Naive B cell (primary cell): ENCODE measurements at regions not wholly inside any gene's neighbourhood (a gene's known extent, or its start where the extent isn't known, plus 50 kb on each side); places are given as distances from the start of the nearest gene placed in this dataset.

Experiments used
- ATAC-seq, 2 donors: fragments of 150-1000 bp; cut with Tn5 transposase; 2 replicates each; pipeline ENCODE4 v1.10.0; 2021; ENCODE audit warnings: low read depth in 2 of 2, mild to moderate bottlenecking in 2 of 2, moderate library complexity in 2 of 2
- DNase-seq: peaks from one replicate; pipeline ENCODE4 v3.0.0; 2022
- H3K27ac Mint-ChIP-seq, 6 donors: one replicate each; pipeline ENCODE4 v1.8.0; 2020 to 2022; ENCODE audit warnings: mild to moderate bottlenecking in 6 of 6, mixed read lengths in 6 of 6, moderate library complexity in 5 of 6, inconsistent platforms in 2 of 6
- H3K27me3 Mint-ChIP-seq, 3 donors: one replicate each; pipeline ENCODE4 v1.8.0; 2021 to 2022; ENCODE audit warnings: mixed read lengths in 3 of 3, mild to moderate bottlenecking in 1 of 3
- H3K36me3 Mint-ChIP-seq, 2 donors: one replicate each; pipeline ENCODE4 v1.8.0; 2020 to 2022; ENCODE audit warnings: mixed read lengths in 2 of 2, inconsistent platforms in 1 of 2, mild to moderate bottlenecking in 1 of 2
- H3K4me1 Mint-ChIP-seq, 3 donors: one replicate each; pipeline ENCODE4 v1.8.0; 2020 to 2022; ENCODE audit warnings: mixed read lengths in 3 of 3, inconsistent platforms in 1 of 3, mild to moderate bottlenecking in 1 of 3, moderate library complexity in 1 of 3
- H3K4me3 Mint-ChIP-seq, 8 donors: one replicate each; pipeline ENCODE4 v1.8.0; 2020 to 2022; ENCODE audit warnings: mild to moderate bottlenecking in 8 of 8, mixed read lengths in 8 of 8, moderate library complexity in 8 of 8, inconsistent platforms in 2 of 8
- H3K9me3 Mint-ChIP-seq, 7 donors: one replicate each; pipeline ENCODE4 v1.8.0; 2020 to 2022; ENCODE audit warnings: mixed read lengths in 7 of 7, mild to moderate bottlenecking in 5 of 7, inconsistent platforms in 2 of 7, moderate library complexity in 1 of 7

- H3K9me3 Mint-ChIP-seq: peaks cover 0 to 5% (median 0%) of the 10 kb centered on the region in 7 donors
- no peak overlapping the region for H3K27ac Mint-ChIP-seq
Observed at GRCh38 chr13:73513751-73514150, 454.9 kb downstream of the KLF5 start.

GRCh38 chr13:73508841-73509240 is 450.0 kb downstream of the KLF5 start:
- ATAC-seq (no peak), DNase-seq (no peak)
- Mint-ChIP-seq H3K4me1 (no peaks in the 10 kb centered on the region), H3K4me3 (no peak overlapping the region), H3K27ac (no peak overlapping the region), H3K27me3 (no peaks in the 10 kb centered on the region), H3K36me3 (no peaks in the 10 kb centered on the region), H3K9me3 (peaks cover 0 to 5% (median 0%) of the 10 kb centered on the region in 7 donors)

More at GRCh38 chr13:73513751-73514150, 454.9 kb downstream of the KLF5 start:
- ATAC-seq (no peak), DNase-seq (no peak)
- H3K27me3 Mint-ChIP-seq: peaks cover 0 to 4% (median 0%) of the 10 kb centered on the region in 3 donors
- H3K4me1 Mint-ChIP-seq: no peaks in the 10 kb centered on the region
- H3K36me3 Mint-ChIP-seq: no peaks in the 10 kb centered on the region
- no peak overlapping the region for H3K4me3 Mint-ChIP-seq

GRCh38 chr13:73505376-73505890 is 446.6 kb downstream of the KLF5 start:
- Mint-ChIP-seq H3K4me1 (no peaks in the 10 kb centered on the region), H3K27ac (no peak overlapping the region), H3K27me3 (no peaks in the 10 kb centered on the region), H3K9me3 (no peaks in the 10 kb centered on the region), H3K36me3 (no peaks in the 10 kb centered on the region), H3K4me3 (no peak overlapping the region)
- ATAC-seq (no peak), DNase-seq (no peak)

DNA sequence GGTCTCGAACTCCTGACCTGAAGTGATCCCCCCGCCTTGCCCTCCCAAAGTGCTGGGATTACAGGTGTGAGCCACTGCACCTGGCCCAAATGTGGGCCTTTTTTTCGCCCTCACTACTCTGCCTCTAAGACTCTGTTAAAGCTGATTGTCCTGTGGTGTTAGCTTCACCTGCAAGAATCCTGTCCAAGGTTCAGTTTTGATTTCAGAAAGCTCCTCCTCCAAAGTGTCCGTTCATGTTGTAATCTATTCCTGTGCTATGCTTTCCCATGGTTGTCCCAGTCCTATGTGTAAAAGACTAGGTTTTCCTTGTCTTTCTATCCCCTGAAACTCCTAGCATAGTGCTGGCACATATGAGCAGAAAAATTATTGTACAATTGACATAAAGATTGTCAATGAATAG is 440.9 kb downstream of the KLF5 start:
- Mint-ChIP-seq H3K4me3 (no peak overlapping the region), H3K27ac (no peak overlapping the region)
- no peak for ATAC-seq

DNA sequence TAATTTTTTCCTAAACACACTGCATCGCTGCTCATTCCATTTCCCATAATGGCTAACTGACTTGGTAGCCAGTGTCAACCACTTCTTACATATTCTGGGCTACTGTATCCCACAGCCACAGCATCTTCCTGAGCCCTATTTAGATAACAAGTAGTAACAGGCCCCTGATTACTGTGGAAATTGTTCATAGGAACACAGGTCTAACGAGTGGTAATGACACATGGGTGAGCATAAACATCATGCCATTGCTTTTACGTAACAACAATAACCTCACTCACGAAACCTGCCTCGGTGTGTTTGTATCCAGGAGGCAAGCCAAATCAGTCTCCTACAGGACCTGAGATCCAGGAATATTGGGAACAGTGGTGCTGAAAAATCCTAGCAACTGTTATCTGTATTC is 438.6 kb downstream of the KLF5 start:
- Mint-ChIP-seq H3K4me3 (no peak overlapping the region), H3K36me3 (no peaks in the 10 kb centered on the region), H3K4me1 (no peaks in the 10 kb centered on the region), H3K27ac (no peak overlapping the region), H3K27me3 (no peaks in the 10 kb centered on the region), H3K9me3 (peaks cover 0 to 3% (median 0%) of the 10 kb centered on the region in 7 donors)
- DNase-seq (no peak), ATAC-seq (no peak)

More for the DNA sequence above, 440.9 kb downstream of the KLF5 start:
- no peaks in the 10 kb centered on the region for H3K27me3 Mint-ChIP-seq
- peaks cover 0 to 3% (median 0%) of the 10 kb centered on the region in 7 donors for H3K9me3 Mint-ChIP-seq
- DNase-seq: no peak
- no peaks in the 10 kb centered on the region for H3K36me3 Mint-ChIP-seq
- H3K4me1 Mint-ChIP-seq: no peaks in the 10 kb centered on the region

GRCh38 chr13:73496711-73497110 is 437.9 kb downstream of the KLF5 start:
- Mint-ChIP-seq H3K36me3 (no peaks in the 10 kb centered on the region), H3K4me1 (no peaks in the 10 kb centered on the region), H3K27ac (no peak overlapping the region), H3K9me3 (peaks cover 0 to 3% (median 0%) of the 10 kb centered on the region in 7 donors), H3K4me3 (no peak overlapping the region), H3K27me3 (no peaks in the 10 kb centered on the region)
- DNase-seq (no peak), ATAC-seq (no peak)

DNA sequence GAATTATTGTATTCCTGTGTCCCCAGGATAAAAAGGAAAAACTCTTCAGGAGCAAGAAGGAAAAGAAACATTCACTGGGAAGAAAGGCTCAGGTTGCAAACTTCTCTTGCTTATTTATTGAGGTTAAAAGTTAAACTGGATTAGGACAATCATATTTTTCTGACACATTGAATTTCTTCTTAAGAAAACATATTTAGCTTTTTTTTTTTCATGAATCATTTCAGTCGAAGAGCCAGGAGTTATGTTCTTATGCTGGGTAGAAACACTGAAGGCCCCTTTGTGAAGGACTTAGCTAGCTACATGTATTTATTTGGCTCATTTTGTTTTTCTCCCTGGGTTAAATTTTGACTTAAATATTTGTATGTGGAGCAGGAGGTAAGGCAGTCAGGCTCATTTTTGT is 434.0 kb downstream of the KLF5 start:
- Mint-ChIP-seq H3K9me3 (peaks cover 0 to 8% (median 6%) of the 10 kb centered on the region in 7 donors), H3K4me1 (no peaks in the 10 kb centered on the region), H3K27ac (no peak overlapping the region), H3K27me3 (no peaks in the 10 kb centered on the region), H3K4me3 (no peak overlapping the region), H3K36me3 (no peaks in the 10 kb centered on the region)
- no peak for ATAC-seq
- no peak for DNase-seq

- H3K4me3 Mint-ChIP-seq: no peak overlapping the region
- DNase-seq (no peak), ATAC-seq (no peak)
- H3K27ac Mint-ChIP-seq: no peak overlapping the region
- H3K4me1 Mint-ChIP-seq: no peaks in the 10 kb centered on the region
- H3K9me3 Mint-ChIP-seq: peaks cover 0 to 9% (median 3%) of the 10 kb centered on the region in 7 donors
- peaks cover 0 to 5% (median 0%) of the 10 kb centered on the region in 3 donors for H3K27me3 Mint-ChIP-seq
- H3K36me3 Mint-ChIP-seq: no peaks in the 10 kb centered on the region
Observed at GRCh38 chr13:73482556-73482955, 423.8 kb downstream of the KLF5 start.

- Mint-ChIP-seq H3K4me3 (no peak overlapping the region), H3K4me1 (no peaks in the 10 kb centered on the region)
- DNase-seq: no peak
Observed at GRCh38 chr13:73481886-73482445, 423.2 kb downstream of the KLF5 start.

GRCh38 chr13:73480779-73481559 is 422.2 kb downstream of the KLF5 start:
- H3K4me1 Mint-ChIP-seq: no peaks in the 10 kb centered on the region
- DNase-seq: no peak
- H3K9me3 Mint-ChIP-seq: peaks cover 0 to 9% (median 2%) of the 10 kb centered on the region in 7 donors
- H3K27me3 Mint-ChIP-seq: peaks cover 0 to 5% (median 0%) of the 10 kb centered on the region in 3 donors
- H3K36me3 Mint-ChIP-seq: no peaks in the 10 kb centered on the region
- H3K4me3 Mint-ChIP-seq: no peak overlapping the region
- ATAC-seq: no peak
- H3K27ac Mint-ChIP-seq: no peak overlapping the region

More at GRCh38 chr13:73481886-73482445, 423.2 kb downstream of the KLF5 start:
- no peak overlapping the region for H3K27ac Mint-ChIP-seq
- H3K27me3 Mint-ChIP-seq: peaks cover 0 to 5% (median 0%) of the 10 kb centered on the region in 3 donors
- H3K9me3 Mint-ChIP-seq: peaks cover 0 to 9% (median 3%) of the 10 kb centered on the region in 7 donors
- ATAC-seq: no peak
- no peaks in the 10 kb centered on the region for H3K36me3 Mint-ChIP-seq

- Mint-ChIP-seq H3K9me3 (peaks cover 0 to 9% (median 2%) of the 10 kb centered on the region in 7 donors), H3K36me3 (no peaks in the 10 kb centered on the region), H3K4me3 (no peak overlapping the region), H3K27ac (no peak overlapping the region), H3K27me3 (peaks cover 0 to 5% (median 0%) of the 10 kb centered on the region in 3 donors), H3K4me1 (no peaks in the 10 kb centered on the region)
- ATAC-seq: no peak
- no peak for DNase-seq
Observed at GRCh38 chr13:73479856-73480255, 421.1 kb downstream of the KLF5 start.

DNA sequence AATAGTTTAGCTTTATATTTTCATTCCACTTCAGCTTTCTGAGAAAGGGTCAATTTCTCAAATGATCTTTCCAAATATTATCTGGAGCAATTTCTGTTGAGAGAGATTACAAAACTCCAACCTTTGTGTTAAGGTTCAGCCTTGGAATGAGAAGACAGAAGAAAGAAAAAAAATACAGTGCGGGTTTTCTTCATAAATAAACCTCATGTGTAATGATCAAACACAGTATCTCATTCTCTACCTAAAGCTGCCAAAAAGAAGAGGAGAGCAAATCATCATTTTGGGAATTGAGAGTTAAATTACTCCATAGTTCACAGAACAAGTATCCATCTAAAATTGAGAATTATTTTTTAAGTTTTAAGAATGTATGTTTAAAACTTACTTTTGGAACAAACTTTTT is 420.5 kb downstream of the KLF5 start:
- no peaks in the 10 kb centered on the region for H3K4me1 Mint-ChIP-seq
- no peak overlapping the region for H3K27ac Mint-ChIP-seq
- no peak overlapping the region for H3K4me3 Mint-ChIP-seq
- peaks cover 0 to 9% (median 2%) of the 10 kb centered on the region in 7 donors for H3K9me3 Mint-ChIP-seq
- DNase-seq (no peak), ATAC-seq (no peak)
- no peaks in the 10 kb centered on the region for H3K36me3 Mint-ChIP-seq
- H3K27me3 Mint-ChIP-seq: peaks cover 0 to 5% (median 0%) of the 10 kb centered on the region in 3 donors

GRCh38 chr13:73477441-73477840 is 418.6 kb downstream of the KLF5 start:
- Mint-ChIP-seq H3K4me3 (no peak overlapping the region), H3K36me3 (no peaks in the 10 kb centered on the region), H3K4me1 (no peaks in the 10 kb centered on the region), H3K27me3 (no peaks in the 10 kb centered on the region), H3K9me3 (peaks cover 0 to 5% (median 0%) of the 10 kb centered on the region in 7 donors), H3K27ac (no peak overlapping the region)
- no peak for ATAC-seq
- DNase-seq: no peak

- no peaks in the 10 kb centered on the region for H3K4me1 Mint-ChIP-seq
- peaks cover 1 to 10% (median 5%) of the 10 kb centered on the region in 7 donors for H3K9me3 Mint-ChIP-seq
- no peaks in the 10 kb centered on the region for H3K36me3 Mint-ChIP-seq
- DNase-seq (no peak), ATAC-seq (no peak)
- no peaks in the 10 kb centered on the region for H3K27me3 Mint-ChIP-seq
- H3K27ac Mint-ChIP-seq: no peak overlapping the region
- H3K4me3 Mint-ChIP-seq: no peak overlapping the region
Observed at GRCh38 chr13:73473016-73473415, 414.2 kb downstream of the KLF5 start.
